LHCN-M2 (cell line): ENCODE measurements at regions not wholly inside any gene's neighbourhood (a gene's known extent, or its start where the extent isn't known, plus 50 kb on each side); places are given as distances from the start of the nearest gene placed in this dataset.
A peak's percentile ranks its signal among the peaks of the same experiment; 100 is the strongest.
"Not testable (repeated sequence)": the region's sequence is repeated elsewhere in the genome, so short reads cannot be mapped to it uniquely, and the experiment has no call there.

ENCODE experiments used
- DNase-seq: peaks from one replicate; pipeline ENCODE4 v3.0.0-alpha.2; 2012; ENCODE audit warnings: low read depth

DNA sequence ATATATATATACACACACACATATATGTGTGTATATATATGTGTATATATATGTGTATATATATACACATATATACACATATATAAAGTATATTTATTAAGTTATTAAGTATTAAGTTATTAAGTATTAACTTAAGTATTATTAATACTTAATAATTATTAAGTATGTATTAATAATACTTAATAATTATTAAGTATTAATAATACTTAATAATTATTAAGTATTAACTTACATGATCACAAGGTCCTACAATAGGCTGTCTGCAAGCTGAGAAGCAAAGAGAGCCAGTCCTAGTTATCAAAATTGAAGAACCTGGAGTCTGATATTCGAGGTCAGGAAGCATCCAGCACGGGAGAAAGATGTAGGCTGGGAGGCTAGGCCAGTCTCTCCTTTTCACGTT is 130.1 kb upstream of the FAM3C start:
- DNase-seq = not testable (repeated sequence)

DNA sequence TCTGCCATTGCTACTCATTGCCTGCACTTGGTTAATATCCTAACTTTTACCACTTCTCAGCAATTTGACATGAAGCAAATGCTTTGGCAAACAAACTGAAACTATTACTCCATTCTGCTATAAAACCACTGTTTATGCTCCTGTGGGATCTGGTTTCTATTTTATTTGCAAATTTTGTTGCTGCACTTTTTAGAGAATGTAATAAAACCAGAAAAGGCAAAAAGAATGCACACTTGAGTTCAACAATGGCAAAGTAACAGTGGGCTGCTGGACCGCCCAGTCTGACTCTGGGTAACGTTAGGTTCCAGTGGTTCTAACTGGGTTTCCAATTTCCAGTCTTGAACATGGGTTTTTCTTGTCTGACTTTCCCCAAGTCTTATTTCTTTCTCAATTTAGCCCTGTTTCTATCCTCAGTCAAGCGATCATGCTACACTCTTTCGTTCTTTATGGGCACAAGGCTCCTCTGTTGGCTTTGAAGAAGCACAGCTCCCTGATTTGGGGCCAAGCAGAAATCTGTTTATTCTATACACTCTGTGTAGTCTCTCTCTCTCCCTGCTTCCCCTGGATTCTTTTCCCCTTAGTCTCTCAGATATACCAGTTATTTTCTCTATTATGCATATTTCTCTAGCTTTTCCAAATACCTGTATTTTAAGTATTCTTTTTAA is 129.2 kb upstream of the FAM3C start:
- DNase-seq = no peak

DNA sequence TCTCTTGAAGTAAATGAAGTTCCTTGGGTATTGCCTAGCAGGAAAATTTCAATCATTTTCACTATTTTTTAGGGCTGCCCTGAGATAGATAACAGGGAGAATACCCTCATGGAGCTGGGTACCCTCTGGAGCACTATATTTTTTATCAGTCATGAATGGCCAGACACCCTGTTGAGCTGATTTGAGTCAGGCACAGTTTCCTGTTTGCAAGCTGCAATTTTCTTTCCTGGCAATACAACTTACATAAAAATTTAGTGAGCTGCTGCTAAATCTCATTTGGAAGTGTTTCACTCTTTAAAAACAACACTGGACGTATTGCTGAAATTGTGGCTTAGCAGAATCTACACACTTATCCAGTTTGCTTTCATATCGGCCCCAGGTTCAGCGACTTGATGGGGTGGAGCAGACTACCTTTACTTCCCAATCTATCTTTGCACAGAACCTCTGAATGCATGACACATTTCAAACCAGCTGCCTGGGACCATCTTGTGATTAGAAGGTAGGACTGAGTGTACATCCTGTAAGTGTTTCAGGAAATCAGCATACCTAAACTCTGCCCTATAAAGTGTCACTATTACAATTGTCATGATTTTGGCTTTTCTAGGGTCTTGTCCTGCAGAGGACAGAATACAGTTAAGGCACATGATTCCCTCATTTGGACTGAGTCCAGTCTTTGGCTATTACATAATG is 125.7 kb upstream of the FAM3C start:
- no peak for DNase-seq

DNA sequence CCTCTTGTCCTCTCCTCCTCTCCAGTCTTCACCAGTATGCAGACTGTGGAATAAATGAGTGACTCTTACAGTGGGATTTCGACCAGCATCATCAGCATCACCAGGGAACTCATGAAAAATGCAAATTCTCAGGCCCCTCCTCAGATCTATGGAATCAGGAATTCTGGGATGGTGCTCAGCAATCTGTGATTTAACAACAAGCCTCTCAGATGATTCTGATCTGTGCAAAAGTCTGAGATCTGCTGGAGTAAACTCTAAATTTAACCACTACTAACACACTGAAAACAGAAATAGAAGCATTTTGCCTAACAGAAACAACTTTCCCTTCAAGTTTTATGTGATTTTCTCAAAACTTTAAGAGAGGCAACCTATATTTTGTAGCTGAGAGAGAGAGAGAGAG is 124.8 kb upstream of the FAM3C start:
- no peak for DNase-seq

DNA sequence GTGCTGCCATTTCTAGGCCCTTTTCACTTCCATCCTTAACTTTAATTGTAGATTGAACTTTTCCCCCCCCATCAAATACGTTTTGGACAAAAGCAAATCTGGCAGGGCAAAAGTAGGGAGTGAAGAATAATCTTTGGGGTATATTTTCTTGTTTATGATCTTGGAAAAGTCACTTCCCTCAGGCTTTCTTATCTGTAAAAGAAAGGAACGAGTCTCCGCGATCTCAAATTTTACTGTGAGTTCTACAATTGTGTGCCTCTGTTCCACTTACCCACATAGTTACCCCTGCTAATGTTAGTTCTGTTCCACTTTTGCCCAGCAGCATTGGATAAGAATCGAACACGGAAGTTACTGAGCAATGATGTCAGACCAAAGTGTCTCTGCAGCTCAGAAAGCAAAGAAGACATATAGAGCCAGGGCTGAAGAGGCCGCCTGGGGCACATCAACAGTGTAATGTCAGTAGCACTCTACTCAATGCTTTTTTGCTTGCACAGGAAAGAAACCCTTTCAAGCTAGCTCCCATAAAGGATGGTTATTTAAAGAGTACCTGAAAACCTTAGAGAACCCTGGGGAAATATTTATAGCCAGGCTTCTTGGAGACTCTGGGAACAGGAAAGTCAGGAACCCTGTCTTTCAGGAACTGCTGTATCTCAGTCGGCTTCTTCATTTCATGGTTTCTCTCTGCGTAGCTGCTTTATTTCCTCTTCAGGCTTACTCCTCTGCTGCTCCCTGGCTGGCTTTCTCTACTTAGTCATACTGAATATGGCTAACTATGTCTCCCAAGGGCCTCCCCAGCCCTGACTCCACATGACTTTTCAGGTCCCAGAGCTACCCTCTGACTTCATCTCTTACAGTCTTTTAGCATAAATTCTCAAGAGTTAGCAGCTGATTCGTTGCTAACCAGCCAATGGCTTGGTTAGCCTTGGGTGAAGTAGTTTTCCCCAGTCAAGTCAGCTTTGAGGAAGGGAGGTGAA is 123.7 kb upstream of the FAM3C start:
- DNase-seq = peak; percentile 62

DNA sequence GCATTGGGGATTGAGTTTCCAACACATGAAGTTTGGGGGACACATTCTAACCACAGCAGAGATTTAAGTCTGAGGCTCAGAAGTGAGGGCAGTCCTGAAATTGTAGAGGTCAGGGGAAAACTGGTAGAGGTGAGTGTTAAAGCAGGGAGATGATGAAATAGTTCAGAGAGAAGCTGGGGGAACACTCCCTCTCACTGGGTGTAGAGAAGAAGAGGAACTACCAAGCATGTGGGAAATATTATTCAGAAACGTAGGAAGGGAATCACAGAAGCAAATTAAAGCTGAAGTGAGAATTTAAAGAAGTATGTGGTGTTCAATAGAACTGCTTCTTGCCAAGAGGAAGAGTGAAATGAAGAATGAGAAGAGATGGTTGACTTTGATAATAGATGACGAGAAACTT is 121.5 kb upstream of the FAM3C start:
- no peak for DNase-seq

DNA sequence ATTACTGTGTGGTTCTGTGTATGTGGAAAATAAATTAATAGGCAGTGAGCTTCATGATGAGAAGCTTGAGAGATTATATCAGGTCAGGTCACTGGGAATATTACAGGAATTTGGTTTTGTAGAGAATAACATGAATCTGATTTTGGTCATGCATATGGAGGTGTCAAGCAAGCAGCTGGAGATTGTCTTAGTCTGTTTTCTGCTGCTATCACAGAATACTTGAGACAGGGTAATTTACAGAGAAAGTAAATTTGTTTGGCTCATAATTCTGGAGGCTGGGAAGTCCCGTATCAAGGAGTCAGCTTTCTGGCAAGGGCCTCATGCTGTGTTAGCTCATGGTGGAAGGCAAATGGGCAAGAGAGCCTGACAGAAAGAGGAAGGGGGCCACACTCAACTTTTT is 120.7 kb upstream of the FAM3C start:
- DNase-seq = no peak

DNA sequence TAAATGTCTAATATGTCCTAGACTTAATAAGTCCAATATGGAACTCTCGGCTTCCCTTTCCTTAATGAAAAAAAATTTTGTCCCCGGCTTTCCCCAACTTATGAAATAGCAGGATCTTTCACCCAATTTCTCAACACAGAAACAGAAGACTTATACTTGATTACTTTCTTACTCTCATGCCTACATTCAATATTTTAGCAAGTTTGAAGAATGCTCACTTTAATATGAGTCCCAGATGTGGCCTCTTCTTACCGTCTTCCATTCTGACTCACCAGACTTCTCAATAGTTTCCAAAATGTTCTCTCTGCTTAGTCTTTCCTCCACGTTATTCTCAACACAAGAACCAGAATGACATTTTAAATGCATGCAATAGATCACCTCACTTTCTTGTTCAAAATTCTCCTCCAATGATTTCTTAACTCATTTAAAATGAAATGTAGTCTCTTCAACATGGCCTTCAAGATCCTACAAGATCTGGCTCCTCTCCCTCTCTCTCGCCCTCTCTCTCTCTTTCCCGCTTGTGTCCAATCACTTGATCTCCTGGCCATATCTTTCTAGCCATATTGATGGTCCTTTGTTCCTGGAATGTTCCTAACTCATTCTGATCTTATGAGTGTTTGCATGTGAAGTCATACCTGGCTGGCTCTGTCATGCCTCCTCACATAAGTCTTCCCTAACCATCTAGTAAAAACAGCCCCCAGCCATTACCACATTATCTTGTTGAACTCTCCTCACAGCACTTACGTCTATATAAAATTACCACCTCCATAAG is 119.7 kb upstream of the FAM3C start:
- DNase-seq = no peak

DNA sequence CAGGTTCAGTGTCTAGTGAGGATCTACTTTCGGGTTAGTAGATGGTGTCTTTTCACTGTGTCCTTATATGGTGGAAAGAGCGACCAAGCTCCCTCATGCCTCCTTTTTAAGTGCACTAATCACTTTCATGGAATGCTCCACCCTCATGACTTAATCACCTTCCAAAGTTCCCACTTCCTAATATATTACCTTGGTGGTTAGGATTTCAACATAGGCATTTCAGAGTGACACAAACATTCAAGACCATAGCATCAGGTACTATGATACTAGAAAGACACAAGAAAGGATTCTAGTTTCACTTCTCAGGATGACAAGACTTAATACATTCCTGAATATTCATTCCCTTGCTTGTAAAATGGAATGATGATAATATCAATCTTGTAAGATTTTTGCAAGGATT is 119.1 kb upstream of the FAM3C start:
- no peak for DNase-seq

DNA sequence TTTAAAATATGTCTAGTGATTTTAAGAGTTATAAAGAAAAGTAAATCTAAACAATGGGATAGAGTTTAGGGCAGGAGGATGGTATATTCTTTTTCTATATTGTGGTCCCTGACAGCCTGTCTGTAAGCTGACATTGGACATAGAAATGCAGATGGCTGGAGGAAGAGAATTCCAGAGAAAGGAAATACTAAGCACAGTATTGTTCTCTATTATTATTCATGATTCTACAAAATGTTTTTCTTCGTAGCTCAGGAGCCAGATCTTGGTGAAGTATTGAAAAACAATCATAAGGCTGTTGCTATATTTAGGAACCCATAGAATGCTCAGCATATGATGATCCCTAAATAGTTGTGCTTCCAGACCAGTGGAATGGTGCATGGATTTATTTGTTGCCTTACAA is 117.0 kb upstream of the FAM3C start:
- no peak for DNase-seq

DNA sequence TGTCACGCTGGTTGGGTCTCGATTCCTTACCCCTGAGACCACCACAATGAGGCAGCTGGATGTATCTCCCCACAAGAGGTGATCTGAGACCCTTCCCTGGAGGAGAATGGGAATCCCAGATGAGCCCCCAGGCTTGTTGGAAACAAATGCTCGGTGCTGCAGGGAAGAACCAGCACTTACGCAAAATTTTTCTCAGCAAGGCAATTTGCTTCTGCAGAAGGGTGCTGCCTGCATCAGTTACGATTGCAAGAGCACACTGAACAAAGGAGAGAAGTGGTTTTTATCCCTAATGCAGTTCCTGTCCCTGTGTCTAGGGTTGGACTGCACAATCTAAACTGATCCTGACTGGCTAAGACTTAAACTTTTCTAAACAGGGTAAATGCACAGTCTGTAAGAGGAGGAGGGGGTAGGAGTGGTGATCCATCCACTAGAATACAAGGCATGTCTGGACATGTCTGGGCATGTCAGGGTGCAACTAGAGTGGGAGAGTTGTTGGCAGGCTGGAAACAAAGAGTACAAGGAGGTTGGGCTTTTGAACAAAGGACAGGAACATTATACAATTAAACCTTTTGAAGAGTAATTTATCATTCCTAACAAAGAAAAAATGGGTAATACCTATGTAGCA is 114.9 kb upstream of the FAM3C start:
- DNase-seq = peak; percentile 52

DNA sequence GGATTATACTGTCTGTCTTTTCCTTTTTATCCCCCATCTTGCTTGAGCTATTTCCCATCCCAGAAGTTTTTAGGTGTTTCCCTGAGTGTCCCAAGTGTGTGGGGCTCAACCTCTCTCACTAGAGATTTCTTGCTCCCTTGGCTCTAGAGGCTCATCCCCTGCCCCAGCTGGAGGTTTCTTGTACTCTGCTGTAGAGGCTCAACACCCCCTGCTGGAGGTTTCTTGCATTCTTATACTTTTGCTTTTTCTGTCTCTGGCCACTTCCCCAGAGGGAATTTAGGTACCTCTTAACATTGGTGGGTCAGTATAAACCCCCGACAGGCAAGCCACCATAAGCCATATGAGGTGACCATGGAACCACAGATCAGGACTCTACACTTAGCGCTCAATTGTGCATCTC is 114.2 kb upstream of the FAM3C start:
- no peak for DNase-seq

DNA sequence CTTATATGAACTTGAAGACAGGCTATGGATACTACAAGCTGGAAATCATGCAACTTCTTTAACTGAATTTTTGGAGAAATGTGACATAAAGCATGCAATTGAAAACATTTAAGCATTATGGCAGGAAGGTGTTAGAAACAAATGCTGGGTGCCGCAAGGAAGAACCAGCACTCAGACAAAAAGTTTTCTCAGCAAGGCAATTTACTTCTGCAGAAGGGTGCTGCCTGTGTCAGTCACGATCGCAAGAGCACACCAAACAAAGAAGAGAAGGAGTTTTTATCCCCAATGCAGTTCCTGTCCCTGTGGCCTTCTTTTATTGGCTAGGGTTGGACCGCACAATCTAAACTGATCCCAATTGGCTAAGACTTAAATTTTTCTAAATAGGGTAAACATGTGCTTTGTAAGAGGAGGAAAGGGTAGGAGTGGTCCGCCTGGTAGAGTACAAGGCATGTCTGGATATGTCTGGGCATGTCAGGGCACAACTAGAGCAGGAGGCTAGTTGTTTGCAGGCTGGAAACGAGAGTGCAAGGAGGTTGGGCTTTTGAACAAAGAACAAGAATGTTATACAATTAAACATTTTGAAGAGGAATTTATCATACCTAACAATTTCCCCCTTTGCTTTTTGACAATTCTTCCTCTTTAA is 109.6 kb upstream of the FAM3C start:
- no peak for DNase-seq

DNA sequence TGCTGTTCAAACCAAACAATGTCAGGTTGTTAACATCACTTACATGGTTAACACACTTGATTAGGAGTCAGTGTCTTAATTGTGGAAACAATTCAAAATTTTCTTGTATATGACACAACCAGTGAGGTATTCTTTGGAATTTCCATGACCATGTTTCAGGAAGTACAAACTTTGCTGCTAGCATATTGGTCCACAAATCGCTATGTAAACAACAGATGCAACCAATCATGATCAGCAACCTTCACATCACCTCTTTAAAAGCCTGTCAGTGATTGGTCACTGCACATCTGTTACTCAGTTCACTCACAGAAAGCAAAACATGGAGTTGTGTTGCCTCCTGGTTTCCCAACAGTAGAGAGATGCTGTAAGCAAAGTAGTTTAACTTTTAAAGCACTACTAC is 108.9 kb upstream of the FAM3C start:
- DNase-seq = peak; percentile 87

DNA sequence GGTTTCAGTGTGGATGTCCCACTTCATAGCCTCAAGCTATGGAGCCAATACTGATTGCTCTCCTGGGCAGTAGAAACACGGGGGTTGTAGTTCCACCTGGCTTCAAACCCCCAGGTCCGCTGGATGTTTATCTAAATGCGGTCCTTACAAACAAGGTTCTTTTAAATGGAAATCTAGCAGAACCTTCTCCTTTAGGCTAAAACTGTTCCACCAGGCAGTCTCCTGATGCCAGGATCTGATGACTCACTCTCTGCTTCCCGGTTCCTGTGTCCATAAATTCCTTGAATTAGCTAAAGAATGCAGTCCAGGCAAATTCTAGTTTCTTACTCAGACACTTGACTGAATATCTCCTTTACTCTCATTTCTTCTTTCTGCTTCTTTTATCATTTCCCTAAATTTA is 108.4 kb upstream of the FAM3C start:
- DNase-seq = peak; percentile 94

DNA sequence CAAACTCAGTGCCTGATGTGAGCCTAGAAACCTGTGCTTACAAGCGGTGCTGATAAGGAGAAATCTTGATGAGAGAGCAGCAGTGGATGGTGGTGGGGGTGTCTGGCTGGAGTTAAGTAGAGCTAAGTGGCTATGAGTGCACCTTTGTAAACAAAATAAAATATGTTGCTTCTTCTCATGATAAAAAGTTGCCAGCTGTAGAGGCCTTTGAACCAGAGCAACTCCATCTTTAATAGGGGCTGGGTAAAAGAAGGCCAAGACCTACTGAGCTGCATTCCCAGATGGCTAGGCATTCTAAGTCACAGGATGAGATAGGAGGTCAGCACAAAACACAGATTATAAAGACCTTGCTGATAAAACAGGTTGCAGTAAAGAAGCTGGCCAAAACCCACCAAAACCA is 107.6 kb upstream of the FAM3C start:
- DNase-seq = no peak

DNA sequence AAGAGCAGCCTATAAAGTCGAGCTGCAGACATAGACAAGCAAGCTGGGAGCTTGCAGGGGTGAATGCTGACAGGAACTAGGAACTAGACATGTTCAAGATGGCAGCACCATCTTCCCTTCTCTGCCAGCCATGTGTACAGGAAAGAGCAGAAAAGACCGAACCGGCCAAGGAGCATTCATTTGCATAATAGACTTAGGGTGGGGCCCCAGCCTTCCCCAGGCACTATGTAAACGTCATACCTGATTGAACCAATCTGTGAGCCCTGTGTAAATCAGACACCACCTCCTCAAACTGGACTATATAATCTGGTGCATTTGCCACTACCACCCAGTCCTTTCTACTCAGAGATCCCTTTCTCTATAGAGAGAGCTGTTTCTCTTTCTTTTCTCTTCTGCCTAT is 106.9 kb upstream of the FAM3C start:
- no peak for DNase-seq

DNA sequence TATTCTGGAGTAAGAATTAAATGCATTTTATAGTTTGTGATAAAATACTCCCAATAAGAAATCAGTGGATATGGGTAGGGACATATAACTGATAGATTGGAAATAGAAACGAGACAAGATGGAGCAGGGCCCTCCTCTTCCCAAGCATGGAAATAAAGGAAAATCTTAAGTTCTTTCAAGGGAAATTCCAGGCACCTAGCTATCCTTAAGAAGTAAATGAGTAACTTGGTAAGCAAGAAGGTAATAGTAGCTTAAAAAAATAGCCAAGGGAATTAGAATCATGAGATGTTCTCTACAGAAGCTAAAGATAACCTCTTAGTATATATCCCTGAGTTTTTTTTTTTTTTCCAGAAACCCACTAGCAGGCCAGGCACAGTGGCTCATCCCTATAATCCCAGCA is 105.5 kb upstream of the FAM3C start:
- DNase-seq = no peak

DNA sequence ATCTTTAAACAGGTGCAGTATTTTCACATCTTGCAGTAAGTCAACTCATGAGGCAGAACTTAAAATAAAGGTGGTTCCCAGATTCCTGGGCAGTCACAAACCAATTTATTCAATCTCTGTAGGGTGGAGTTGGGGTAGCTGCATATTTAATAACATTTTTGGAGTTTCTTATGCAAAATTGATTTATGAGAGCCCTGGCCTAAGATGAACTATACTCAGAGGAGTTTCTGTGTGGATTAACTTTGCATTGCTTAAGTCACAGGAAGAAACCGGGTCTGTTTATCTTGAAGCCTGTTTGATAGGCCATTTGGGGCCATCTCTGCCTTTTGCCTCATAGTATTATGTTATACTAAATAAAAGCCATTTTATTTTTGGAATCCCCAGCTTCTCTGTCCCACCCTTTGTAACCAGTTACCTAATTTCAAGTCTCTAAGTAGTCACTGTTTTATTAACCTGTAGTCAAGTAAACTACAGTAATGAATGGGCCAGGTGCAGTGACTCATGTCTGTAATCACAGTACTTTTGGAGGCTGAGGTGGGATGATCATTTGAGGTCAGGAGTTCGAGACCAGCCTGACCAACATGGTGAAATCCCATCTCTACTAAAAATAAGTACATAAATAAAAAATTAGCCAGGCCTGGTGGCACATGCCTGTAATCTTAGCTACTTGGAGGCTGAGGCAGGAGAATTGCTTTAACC is 104.4 kb upstream of the FAM3C start:
- DNase-seq = peak; percentile 51

DNA sequence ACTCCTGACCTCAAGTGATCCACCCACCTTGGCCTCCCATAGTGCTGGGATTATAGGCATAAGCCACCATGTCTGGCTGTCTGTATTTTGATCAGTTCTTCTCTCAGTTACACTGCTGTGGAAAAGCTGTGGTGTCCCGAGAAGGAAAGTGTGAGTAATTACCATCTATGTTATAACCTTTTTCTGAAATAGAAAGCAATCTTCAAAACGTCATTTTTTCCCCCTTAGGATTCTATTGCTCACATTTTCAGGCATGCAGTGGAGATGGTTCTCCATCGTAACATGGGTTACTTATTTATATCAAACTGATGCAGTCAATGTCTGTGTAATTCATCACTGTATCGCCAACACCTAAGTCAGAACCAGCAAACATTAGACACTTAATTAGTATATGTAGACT is 103.5 kb upstream of the FAM3C start:
- no peak for DNase-seq
